ENCODE measurements at regions not wholly inside any gene's neighbourhood (a gene's known extent, or its start where the extent isn't known, plus 50 kb on each side); places are given as distances from the start of the nearest gene placed in this dataset.

GRCh38 chr14:87152693-87153092 is 840.3 kb downstream of the GALC start:
- no peak for DNase-seq

GRCh38 chr14:87149583-87150354 is 843.2 kb downstream of the GALC start:
- no peak for DNase-seq

- DNase-seq = no peak
Measured at GRCh38 chr14:87148655-87149054, 844.3 kb downstream of the GALC start.

GRCh38 chr14:87142551-87143211 is 850.3 kb downstream of the GALC start:
- DNase-seq = no peak

GRCh38 chr14:87141801-87142200 is 851.2 kb downstream of the GALC start:
- DNase-seq = no peak

GRCh38 chr14:87139299-87139698 is 853.7 kb downstream of the GALC start:
- DNase-seq = no peak

GRCh38 chr14:87133073-87133801 is 859.7 kb downstream of the GALC start:
- DNase-seq = no peak

- DNase-seq = no peak
Measured at GRCh38 chr14:87131879-87132278, 861.1 kb downstream of the GALC start.

- no peak for DNase-seq
Measured at GRCh38 chr14:87122166-87122565, 870.8 kb downstream of the GALC start.

GRCh38 chr14:87121716-87122115 is 871.3 kb downstream of the GALC start:
- no peak for DNase-seq

GRCh38 chr14:87115234-87115633 is 877.7 kb downstream of the GALC start:
- DNase-seq = no peak

- no peak for DNase-seq
Measured at GRCh38 chr14:87113286-87113685, 879.7 kb downstream of the GALC start.

- no peak for DNase-seq
Measured at GRCh38 chr14:87111741-87112140, 881.2 kb downstream of the GALC start.

GRCh38 chr14:87111126-87111525 is 881.9 kb downstream of the GALC start:
- no peak for DNase-seq

- DNase-seq = no peak
Measured at GRCh38 chr14:87109271-87109670, 883.7 kb downstream of the GALC start.

GRCh38 chr14:87108726-87109125 is 884.3 kb downstream of the GALC start:
- DNase-seq = no peak

- no peak for DNase-seq
Measured at GRCh38 chr14:87102811-87103378, 890.1 kb downstream of the GALC start.

- DNase-seq = no peak
Measured at GRCh38 chr14:87097015-87097414, 896.0 kb downstream of the GALC start.

GRCh38 chr14:87094913-87095312 is 898.1 kb downstream of the GALC start:
- DNase-seq = no peak

GRCh38 chr14:87088588-87088987 is 904.4 kb downstream of the GALC start:
- no peak for DNase-seq

GRCh38 chr14:87087881-87088280 is 905.1 kb downstream of the GALC start:
- DNase-seq = no peak

GRCh38 chr14:87084908-87085307 is 908.1 kb downstream of the GALC start:
- peak; percentile 38 for DNase-seq

- no peak for DNase-seq
Measured at GRCh38 chr14:87082917-87083316, 910.1 kb downstream of the GALC start.

GRCh38 chr14:87081004-87081403 is 912.0 kb downstream of the GALC start:
- no peak for DNase-seq
